SK-N-SH (cell line): ENCODE measurements at regions not wholly inside any gene's neighbourhood (a gene's known extent, or its start where the extent isn't known, plus 50 kb on each side); places are given as distances from the start of the nearest gene placed in this dataset.
A peak's percentile ranks its signal among the peaks of the same experiment; 100 is the strongest.

Source experiments
- CTCF ChIA-PET: fragments of 300-600, 350-600 bp; formaldehyde crosslinking; extraction: SDS; loops from one replicate; lab custom pipeline; 2021; lab: Yijun Ruan, JAX
- POLR2A ChIA-PET: fragments of 350-600 bp; sonication (Branson Sonifier 250); formaldehyde crosslinking; extraction: SDS; loops from one replicate; lab custom pipeline; 2020; ENCODE audit warnings: antibody characterized with exemption, inconsistent platforms; lab: Yijun Ruan, JAX
- DNase-seq: peaks from one replicate; pipeline ENCODE4 v3.0.0; 2012
- H2AFZ ChIP-seq: fragments of 200-600 bp; sonication (generic); 2 replicates; pipeline ENCODE4 v1.8.1; 2016; ENCODE audit warnings: antibody characterized with exemption, mild to moderate bottlenecking, low read depth
- H3F3A ChIP-seq: fragments of 200-600 bp; sonication (generic); replicated peaks from 2 replicates; pipeline ENCODE3; 2016; ENCODE audit warnings: antibody characterized with exemption, mild to moderate bottlenecking; ENCODE audit not compliant: insufficient read depth
- H3K27ac ChIP-seq, 2 experiments: fragments of 200-500 bp in 1 of 2; fragments of 200-600 bp in 1 of 2; sonication (Bioruptor generic) in 1 of 2; sonication (generic), shearing (Covaris generic) in 1 of 2; 2 replicates each; pipeline versions ENCODE4 v1.5.1 to v1.6.1; 2014 to 2016; ENCODE audit warnings: low read depth in 2 of 2, inconsistent platforms in 1 of 2, low read length in 1 of 2, mild to moderate bottlenecking in 1 of 2, mixed read lengths in 1 of 2
- H3K27me3 ChIP-seq: fragments of 200-600 bp; sonication (generic), shearing (Covaris generic); 2 replicates; pipeline ENCODE4 v1.6.1; 2016; ENCODE audit warnings: mixed run types; ENCODE audit not compliant: insufficient read depth
- H3K36me3 ChIP-seq, 2 experiments: fragments of 200-500 bp in 1 of 2; fragments of 200-600 bp in 1 of 2; sonication (Bioruptor generic) in 1 of 2; sonication (generic) in 1 of 2; replicated peaks in 1 of 2; 2 replicates each; pipeline versions ENCODE3 to v1.5.1; 2014 to 2016; ENCODE audit warnings: low read length in 1 of 2, mild to moderate bottlenecking in 1 of 2; ENCODE audit not compliant: insufficient read depth in 2 of 2, control insufficient read depth in 1 of 2
- H3K4me1 ChIP-seq, 2 experiments: fragments of 200-500 bp in 1 of 2; fragments of 200-600 bp in 1 of 2; sonication (Bioruptor generic) in 1 of 2; sonication (generic), shearing (Covaris generic) in 1 of 2; 2 replicates each; pipeline versions ENCODE4 v1.5.1 to v1.6.1; 2014 to 2016; ENCODE audit warnings: low read depth in 1 of 2, low read length in 1 of 2, mixed run types in 1 of 2; ENCODE audit not compliant: insufficient read depth in 2 of 2, control insufficient read depth in 1 of 2
- H3K4me2 ChIP-seq: fragments of 200-600 bp; sonication (generic), shearing (Covaris generic); 2 replicates; pipeline ENCODE4 v1.6.1; 2017; ENCODE audit warnings: mixed run types
- H3K4me3 ChIP-seq, 2 experiments: fragments of 200-500 bp in 1 of 2; fragments of 200-600 bp in 1 of 2; sonication (Bioruptor generic) in 1 of 2; sonication (generic), shearing (Covaris generic) in 1 of 2; 2 replicates each; pipeline versions ENCODE4 v1.5.1 to v1.8.1; 2014 to 2016; ENCODE audit warnings: low read depth in 2 of 2, inconsistent platforms in 1 of 2, low read length in 1 of 2, mild to moderate bottlenecking in 1 of 2, mixed read lengths in 1 of 2, moderate library complexity in 1 of 2
- H3K79me2 ChIP-seq: fragments of 200-600 bp; sonication (generic); 2 replicates; pipeline ENCODE4 v1.8.1; 2017; ENCODE audit warnings: mild to moderate bottlenecking; ENCODE audit not compliant: insufficient read depth
- H3K9ac ChIP-seq: fragments of 200-600 bp; sonication (generic); 2 replicates; pipeline ENCODE4 v1.6.1; 2017; ENCODE audit warnings: mixed run types
- H3K9me2 ChIP-seq: fragments of 200-600 bp; sonication (generic); 2 replicates; pipeline ENCODE4 v1.6.1; 2017; ENCODE audit warnings: mixed run types
- H3K9me3 ChIP-seq: fragments of 200-600 bp; sonication (generic); 2 replicates; pipeline ENCODE4 v1.6.1; 2017; ENCODE audit warnings: mixed run types, mild to moderate bottlenecking, moderate library complexity
- H4K20me1 ChIP-seq: fragments of 200-600 bp; sonication (generic); 2 replicates; pipeline ENCODE4 v1.6.1; 2017; ENCODE audit warnings: mild to moderate bottlenecking, mixed run types; ENCODE audit not compliant: insufficient read depth
- EP300 ChIP-seq, 2 experiments: IDR thresholded peaks; 2 replicates each; pipeline versions ENCODE4 v1.4.0 to v1.6.1; 2012; ENCODE audit warnings: borderline replicate concordance in 1 of 2, low read depth in 1 of 2, low read length in 1 of 2
- FOSL2 ChIP-seq: IDR thresholded peaks from 2 replicates; pipeline ENCODE4 v1.4.0; 2012; ENCODE audit warnings: low read depth, mild to moderate bottlenecking, moderate library complexity, borderline replicate concordance
- FOXM1 ChIP-seq: IDR thresholded peaks from 2 replicates; pipeline ENCODE4 v1.4.0; 2012; ENCODE audit warnings: low read depth, mild to moderate bottlenecking
- MEF2A ChIP-seq: IDR thresholded peaks from 2 replicates; pipeline ENCODE4 v1.4.0; 2012; ENCODE audit warnings: low read depth, borderline replicate concordance
- MXI1 ChIP-seq: IDR thresholded peaks from 2 replicates; pipeline ENCODE4 v1.6.1; 2012; ENCODE audit warnings: mild to moderate bottlenecking, low read depth, low read length, improper control_type of control experiment
- NFIC ChIP-seq: IDR thresholded peaks from 2 replicates; pipeline ENCODE4 v1.4.0; 2012; ENCODE audit warnings: borderline replicate concordance
- POLR2AphosphoS5 ChIP-seq: IDR thresholded peaks from 2 replicates; pipeline ENCODE4 v1.6.1; 2012; ENCODE audit warnings: low read depth, low read length
- RAD21 ChIP-seq: IDR thresholded peaks from 2 replicates; pipeline ENCODE4 v1.6.1; 2012; ENCODE audit warnings: mild to moderate bottlenecking, low read length
- SIN3A ChIP-seq: IDR thresholded peaks from 2 replicates; pipeline ENCODE4 v1.6.1; 2012; ENCODE audit warnings: low read depth, mild to moderate bottlenecking, low read length, moderate library complexity, borderline replicate concordance
- SMC3 ChIP-seq: IDR thresholded peaks from 2 replicates; pipeline ENCODE4 v1.6.1; 2012; ENCODE audit warnings: low read depth, low read length, improper control_type of control experiment
- TCF12 ChIP-seq: IDR thresholded peaks from 2 replicates; pipeline ENCODE4 v1.4.0; 2012
- YY1 ChIP-seq: IDR thresholded peaks from 2 replicates; pipeline ENCODE4 v1.4.0; 2012; ENCODE audit warnings: low read depth, mild to moderate bottlenecking
- WGBS: methylation state at CpG from one replicate; pipeline ENCODE4 v1.1.6; 2017; ENCODE audit warnings: low lambda C conversion rate; 5-methylcytosine and 5-hydroxymethylcytosine counted together
- TF ChIP-seq, protein P1 (sequence below): fragments of 200-600 bp; sonication (generic); IDR thresholded peaks from 2 replicates; pipeline ENCODE4 v1.6.1; 2017; ENCODE audit warnings: antibody characterized with exemption, mild to moderate bottlenecking, moderate library complexity
- TF ChIP-seq, protein P2 (sequence below): IDR thresholded peaks from 2 replicates; pipeline ENCODE4; 2012
- TF ChIP-seq, protein P3 (sequence below): IDR thresholded peaks from 2 replicates; pipeline ENCODE4 v1.4.0; 2012; ENCODE audit warnings: low read depth, borderline replicate concordance
- TF ChIP-seq, protein P4 (sequence below): fragments of 150-350 bp; IDR thresholded peaks from 2 replicates; pipeline ENCODE4 v1.6.1; 2017; ENCODE audit warnings: antibody characterized with exemption, low read length, low read depth, borderline replicate concordance

DNA sequence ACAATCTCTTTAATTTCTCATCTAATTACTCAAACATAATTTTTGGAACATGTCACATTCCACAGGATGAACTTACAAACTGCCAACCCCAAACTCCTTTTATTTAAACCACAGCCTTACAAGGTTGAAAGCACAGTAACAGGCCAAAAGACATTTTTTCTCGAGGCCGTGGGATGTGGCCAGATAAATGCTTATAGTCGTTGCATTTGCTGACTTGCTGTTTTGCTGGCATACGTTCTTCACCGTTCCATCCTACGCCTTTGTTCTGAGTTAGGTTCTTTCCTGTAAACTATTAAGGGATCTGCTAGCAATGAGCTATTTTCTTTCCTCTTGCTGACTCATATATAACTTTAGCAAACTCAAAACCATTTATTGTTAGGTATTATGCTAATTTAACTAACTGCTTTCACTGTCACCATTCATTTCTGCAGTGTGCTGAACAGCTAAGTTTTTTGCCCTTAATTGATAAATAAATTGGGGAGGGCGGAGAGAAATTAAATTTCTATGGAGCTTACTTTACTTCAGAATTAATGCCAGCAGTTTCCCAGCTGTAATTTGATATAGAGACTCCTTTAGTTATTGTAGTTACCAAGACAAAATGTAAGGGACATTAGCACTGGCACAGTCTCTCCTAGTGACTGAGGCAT is 135.1 kb upstream of the PACRGL start:
- Histone ChIP-seq H3K4me3 (no peak overlapping the region; a peak in 1 of 4 replicates), H3K36me3 (peaks cover 42 to 43% of the 10 kb centered on the region in 2 experiments), H3K9me2 (no peaks in the 10 kb centered on the region), H3K9ac (no peak overlapping the region), H3K27ac (peak overlapping the region in 1 of 2 experiments; percentile 21; a peak in 1 of 4 replicates), H3K4me1 (peaks cover 0 to 7% of the 10 kb centered on the region in 2 experiments; a peak in 1 of 4 replicates), H4K20me1 (no peaks in the 10 kb centered on the region), H3K79me2 (no peaks in the 10 kb centered on the region), H2AFZ (no peak overlapping the region), H3F3A (no peaks in the 10 kb centered on the region), H3K9me3 (no peaks in the 10 kb centered on the region), H3K4me2 (no peak overlapping the region), H3K27me3 (no peaks in the 10 kb centered on the region)
- POLR2A ChIA-PET: no interaction called here
- TF ChIP-seq SMC3 (no peak), EP300 (IDR thresholded peaks at IDR 0.05; ENCODE audit: borderline replicate concordance in 1 of 2, low read depth in 1 of 2, low read length in 1 of 2) (no peak), FOSL2 (no peak), RAD21 (no peak), TCF12 (no peak), MEF2A (no peak), POLR2AphosphoS5 (no peak), FOXM1 (no peak), MXI1 (no peak), SIN3A (no peak), NFIC (no peak), YY1 (no peak)
- TF ChIP-seq, protein P1, sequence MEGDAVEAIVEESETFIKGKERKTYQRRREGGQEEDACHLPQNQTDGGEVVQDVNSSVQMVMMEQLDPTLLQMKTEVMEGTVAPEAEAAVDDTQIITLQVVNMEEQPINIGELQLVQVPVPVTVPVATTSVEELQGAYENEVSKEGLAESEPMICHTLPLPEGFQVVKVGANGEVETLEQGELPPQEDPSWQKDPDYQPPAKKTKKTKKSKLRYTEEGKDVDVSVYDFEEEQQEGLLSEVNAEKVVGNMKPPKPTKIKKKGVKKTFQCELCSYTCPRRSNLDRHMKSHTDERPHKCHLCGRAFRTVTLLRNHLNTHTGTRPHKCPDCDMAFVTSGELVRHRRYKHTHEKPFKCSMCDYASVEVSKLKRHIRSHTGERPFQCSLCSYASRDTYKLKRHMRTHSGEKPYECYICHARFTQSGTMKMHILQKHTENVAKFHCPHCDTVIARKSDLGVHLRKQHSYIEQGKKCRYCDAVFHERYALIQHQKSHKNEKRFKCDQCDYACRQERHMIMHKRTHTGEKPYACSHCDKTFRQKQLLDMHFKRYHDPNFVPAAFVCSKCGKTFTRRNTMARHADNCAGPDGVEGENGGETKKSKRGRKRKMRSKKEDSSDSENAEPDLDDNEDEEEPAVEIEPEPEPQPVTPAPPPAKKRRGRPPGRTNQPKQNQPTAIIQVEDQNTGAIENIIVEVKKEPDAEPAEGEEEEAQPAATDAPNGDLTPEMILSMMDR: no peak
- TF ChIP-seq, protein P2, sequence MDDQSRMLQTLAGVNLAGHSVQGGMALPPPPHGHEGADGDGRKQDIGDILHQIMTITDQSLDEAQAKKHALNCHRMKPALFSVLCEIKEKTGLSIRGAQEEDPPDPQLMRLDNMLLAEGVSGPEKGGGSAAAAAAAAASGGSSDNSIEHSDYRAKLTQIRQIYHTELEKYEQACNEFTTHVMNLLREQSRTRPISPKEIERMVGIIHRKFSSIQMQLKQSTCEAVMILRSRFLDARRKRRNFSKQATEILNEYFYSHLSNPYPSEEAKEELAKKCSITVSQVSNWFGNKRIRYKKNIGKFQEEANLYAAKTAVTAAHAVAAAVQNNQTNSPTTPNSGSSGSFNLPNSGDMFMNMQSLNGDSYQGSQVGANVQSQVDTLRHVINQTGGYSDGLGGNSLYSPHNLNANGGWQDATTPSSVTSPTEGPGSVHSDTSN: no peak
- TF ChIP-seq, protein P3, sequence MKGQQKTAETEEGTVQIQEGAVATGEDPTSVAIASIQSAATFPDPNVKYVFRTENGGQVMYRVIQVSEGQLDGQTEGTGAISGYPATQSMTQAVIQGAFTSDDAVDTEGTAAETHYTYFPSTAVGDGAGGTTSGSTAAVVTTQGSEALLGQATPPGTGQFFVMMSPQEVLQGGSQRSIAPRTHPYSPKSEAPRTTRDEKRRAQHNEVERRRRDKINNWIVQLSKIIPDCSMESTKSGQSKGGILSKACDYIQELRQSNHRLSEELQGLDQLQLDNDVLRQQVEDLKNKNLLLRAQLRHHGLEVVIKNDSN: no peak
- TF ChIP-seq, protein P4, sequence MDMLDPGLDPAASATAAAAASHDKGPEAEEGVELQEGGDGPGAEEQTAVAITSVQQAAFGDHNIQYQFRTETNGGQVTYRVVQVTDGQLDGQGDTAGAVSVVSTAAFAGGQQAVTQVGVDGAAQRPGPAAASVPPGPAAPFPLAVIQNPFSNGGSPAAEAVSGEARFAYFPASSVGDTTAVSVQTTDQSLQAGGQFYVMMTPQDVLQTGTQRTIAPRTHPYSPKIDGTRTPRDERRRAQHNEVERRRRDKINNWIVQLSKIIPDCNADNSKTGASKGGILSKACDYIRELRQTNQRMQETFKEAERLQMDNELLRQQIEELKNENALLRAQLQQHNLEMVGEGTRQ: no peak
- CTCF ChIA-PET: interaction anchor here (1.2 to 1.5 kb wide), 2 partner anchors 10 to 317 kb away, joined by 3 read pairs; no protein-coding TSS in a partner anchor
- no peak for DNase-seq
- 68% methylated on average over 7 of the region's 7 CpGs for WGBS
